Adrenal gland (tissue), 5 donors: ENCODE measurements at regions not wholly inside any gene's neighbourhood (a gene's known extent, or its start where the extent isn't known, plus 50 kb on each side); places are given as distances from the start of the nearest gene placed in this dataset.

ENCODE experiments used
- CTCF ChIP-seq, 6 experiments: fragments of 450-650 bp in 4 of 6; fragments of 200-600 bp in 2 of 6; sonication (generic) in 1 of 6; IDR thresholded peaks; 1 replicate in 5 of 6; 2 replicates in 1 of 6; pipeline versions ENCODE4 v1.5.1 to v1.8.0; 2016 to 2021; ENCODE audit warnings: antibody characterized with exemption in 6 of 6, mild to moderate bottlenecking in 2 of 6, moderate library complexity in 1 of 6
- POLR2A ChIP-seq, 2 donors: fragments of 450-650 bp; IDR thresholded peaks; one replicate each; pipeline ENCODE4 v1.6.1; 2017; ENCODE audit warnings: antibody characterized with exemption in 2 of 2, mild to moderate bottlenecking in 2 of 2, moderate library complexity in 1 of 2
- donor health status: DM: no; HTN: no; CAD: no.

- TF ChIP-seq CTCF (IDR thresholded peaks at IDR 0.05) (no peak), POLR2A (IDR thresholded peaks at IDR 0.05) (no peak)
Measured at GRCh38 chr1:197989058-197989457, 71.9 kb downstream of the LHX9 start.
